Thyroid gland (tissue), 4 donors: ENCODE measurements at regions not wholly inside any gene's neighbourhood (a gene's known extent, or its start where the extent isn't known, plus 50 kb on each side); places are given as distances from the start of the nearest gene placed in this dataset.

Source experiments
- DNase-seq, 2 donors: peaks; one replicate each; pipeline ENCODE4 v3.0.0-alpha.2; 2019
- H3K27ac ChIP-seq, 3 donors: fragments of 200-600 bp; sonication (generic); 1 replicate in 2 of 3; 2 replicates in 1 of 3; pipeline ENCODE4 v1.5.1; 2016 to 2019; ENCODE audit warnings: mild to moderate bottlenecking in 1 of 3, moderate library complexity in 1 of 3
- H3K27me3 ChIP-seq: fragments of 200-600 bp; sonication (generic); one replicate; pipeline ENCODE4 v1.5.1; 2019
- H3K36me3 ChIP-seq, 2 donors: fragments of 200-600 bp; sonication (generic); one replicate each; pipeline ENCODE4 v1.5.1; 2016 to 2019
- H3K4me1 ChIP-seq, 2 donors: fragments of 200-600 bp; sonication (generic); one replicate each; pipeline ENCODE4 v1.5.1; 2017 to 2019
- H3K4me3 ChIP-seq, 3 donors: fragments of 200-600 bp; sonication (generic); replicated peaks in 1 of 3; 1 replicate in 2 of 3; 2 replicates in 1 of 3; pipeline ENCODE4 v1.5.1; 2016; ENCODE audit warnings: mild to moderate bottlenecking in 1 of 3
- H3K9me3 ChIP-seq: fragments of 200-600 bp; sonication (generic); one replicate; pipeline ENCODE4 v1.5.1; 2017
- POLR2A ChIP-seq, 2 donors: fragments of 450-650 bp; IDR thresholded peaks; one replicate each; pipeline ENCODE4 v1.6.1; 2017; ENCODE audit warnings: antibody characterized with exemption in 2 of 2, mild to moderate bottlenecking in 2 of 2, moderate library complexity in 1 of 2
- WGBS, 2 donors: methylation state at CpG; one replicate each; pipeline ENCODE4 v1.1.5; 2017; 5-methylcytosine and 5-hydroxymethylcytosine counted together
- intact Hi-C: fragments of 100-400 bp; cut with DNase I; formaldehyde crosslinking; loops from one replicate; pipeline ENCODE4 v1.15.1; 2023
- TF ChIP-seq, protein P1 (sequence below), 6 experiments: fragments of 200-600 bp in 3 of 6; fragments of 450-650 bp in 3 of 6; sonication (generic) in 3 of 6; IDR thresholded peaks; one replicate each; pipeline ENCODE4 v1.5.1; 2016 to 2019; ENCODE audit warnings: antibody characterized with exemption in 6 of 6, mild to moderate bottlenecking in 2 of 6, inconsistent platforms in 1 of 6, moderate library complexity in 1 of 6

DNA sequence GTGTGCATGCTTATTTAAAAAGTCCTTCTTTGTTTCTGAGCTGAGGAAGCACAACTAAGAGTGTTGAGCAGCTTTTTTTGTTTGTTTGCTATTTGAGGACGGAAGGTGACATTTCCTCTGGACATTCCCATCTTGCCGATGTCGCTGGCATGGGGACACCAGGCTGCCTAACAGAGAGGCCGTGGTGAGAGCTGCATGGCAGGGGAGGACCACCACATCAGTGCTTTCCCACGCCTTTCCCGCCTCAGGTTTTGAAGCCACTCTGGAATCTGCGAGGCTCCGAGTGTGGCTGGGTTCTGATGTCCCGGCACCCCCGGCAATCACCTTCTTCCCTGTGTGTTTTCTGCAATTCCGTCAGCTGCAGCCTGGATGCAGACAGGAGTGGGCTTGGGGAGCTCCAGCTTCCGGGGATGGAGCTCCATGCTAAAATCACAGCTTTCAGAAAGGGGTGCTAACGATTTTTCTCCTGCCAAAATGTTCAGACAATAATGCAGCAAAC, 259.8 kb upstream of the IRX4 start:
- no peak for DNase-seq
- 63 to 73% methylated on average over 13 of the region's 13 CpGs for WGBS, 2 donors
- TF ChIP-seq, protein P1, sequence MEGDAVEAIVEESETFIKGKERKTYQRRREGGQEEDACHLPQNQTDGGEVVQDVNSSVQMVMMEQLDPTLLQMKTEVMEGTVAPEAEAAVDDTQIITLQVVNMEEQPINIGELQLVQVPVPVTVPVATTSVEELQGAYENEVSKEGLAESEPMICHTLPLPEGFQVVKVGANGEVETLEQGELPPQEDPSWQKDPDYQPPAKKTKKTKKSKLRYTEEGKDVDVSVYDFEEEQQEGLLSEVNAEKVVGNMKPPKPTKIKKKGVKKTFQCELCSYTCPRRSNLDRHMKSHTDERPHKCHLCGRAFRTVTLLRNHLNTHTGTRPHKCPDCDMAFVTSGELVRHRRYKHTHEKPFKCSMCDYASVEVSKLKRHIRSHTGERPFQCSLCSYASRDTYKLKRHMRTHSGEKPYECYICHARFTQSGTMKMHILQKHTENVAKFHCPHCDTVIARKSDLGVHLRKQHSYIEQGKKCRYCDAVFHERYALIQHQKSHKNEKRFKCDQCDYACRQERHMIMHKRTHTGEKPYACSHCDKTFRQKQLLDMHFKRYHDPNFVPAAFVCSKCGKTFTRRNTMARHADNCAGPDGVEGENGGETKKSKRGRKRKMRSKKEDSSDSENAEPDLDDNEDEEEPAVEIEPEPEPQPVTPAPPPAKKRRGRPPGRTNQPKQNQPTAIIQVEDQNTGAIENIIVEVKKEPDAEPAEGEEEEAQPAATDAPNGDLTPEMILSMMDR (IDR thresholded peaks at IDR 0.05), result no peak
- TF ChIP-seq POLR2A (IDR thresholded peaks at IDR 0.05), result no peak
- intact Hi-C loops, result no loop called here
- Histone ChIP-seq H3K36me3 (no peaks in the 10 kb centered on the region), H3K27ac (no peak overlapping the region), H3K4me1 (no peaks in the 10 kb centered on the region), H3K27me3 (no peaks in the 10 kb centered on the region), H3K4me3 (no peak overlapping the region), H3K9me3 (no peaks in the 10 kb centered on the region)

DNA sequence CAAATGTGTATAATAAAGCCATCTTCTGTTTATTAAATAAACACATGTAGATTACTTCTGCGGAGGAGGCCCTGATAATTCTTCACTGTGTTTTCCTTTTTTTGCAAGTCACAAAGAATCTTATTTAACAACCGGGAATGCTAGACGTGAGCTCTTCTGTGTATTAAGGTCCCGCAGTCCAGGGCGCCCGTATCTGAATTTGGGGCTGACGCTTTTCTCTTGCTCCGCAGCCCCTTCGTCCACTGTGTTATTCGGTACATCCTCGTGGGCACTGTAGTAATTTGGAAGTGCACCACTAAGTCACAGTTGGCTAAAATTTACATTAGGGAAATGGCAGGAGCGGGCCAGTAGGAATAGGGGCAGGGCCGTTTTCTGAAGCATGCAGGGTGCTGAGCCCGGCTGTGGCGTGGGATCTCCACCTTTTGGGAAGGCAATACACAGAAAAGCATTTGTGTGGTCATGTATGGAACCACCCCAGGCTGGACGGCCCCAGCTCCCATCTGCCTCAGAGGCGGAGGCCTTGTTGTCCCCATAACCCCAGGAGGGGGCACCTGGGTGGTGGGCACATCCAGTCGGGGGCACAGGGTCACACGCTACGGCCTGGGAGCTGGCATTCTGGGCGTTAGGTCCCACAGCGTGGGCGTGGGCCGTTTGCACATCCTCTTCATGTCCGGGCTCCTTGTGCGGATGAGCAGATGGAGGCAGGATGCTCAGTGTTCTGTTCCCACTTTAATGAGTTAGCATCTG, 258.7 kb upstream of the IRX4 start:
- Histone ChIP-seq H3K9me3 (no peaks in the 10 kb centered on the region), H3K27ac (no peak overlapping the region), H3K4me1 (no peaks in the 10 kb centered on the region), H3K36me3 (no peaks in the 10 kb centered on the region), H3K4me3 (no peak overlapping the region), H3K27me3 (no peaks in the 10 kb centered on the region)
- intact Hi-C loops, result no loop called here
- no peak for TF ChIP-seq POLR2A (IDR thresholded peaks at IDR 0.05)
- TF ChIP-seq, protein P1 (IDR thresholded peaks at IDR 0.05), result no peak
- 83 to 86% methylated on average over 19 to 26 of the region's 26 CpGs for WGBS, 2 donors
- no peak for DNase-seq

DNA sequence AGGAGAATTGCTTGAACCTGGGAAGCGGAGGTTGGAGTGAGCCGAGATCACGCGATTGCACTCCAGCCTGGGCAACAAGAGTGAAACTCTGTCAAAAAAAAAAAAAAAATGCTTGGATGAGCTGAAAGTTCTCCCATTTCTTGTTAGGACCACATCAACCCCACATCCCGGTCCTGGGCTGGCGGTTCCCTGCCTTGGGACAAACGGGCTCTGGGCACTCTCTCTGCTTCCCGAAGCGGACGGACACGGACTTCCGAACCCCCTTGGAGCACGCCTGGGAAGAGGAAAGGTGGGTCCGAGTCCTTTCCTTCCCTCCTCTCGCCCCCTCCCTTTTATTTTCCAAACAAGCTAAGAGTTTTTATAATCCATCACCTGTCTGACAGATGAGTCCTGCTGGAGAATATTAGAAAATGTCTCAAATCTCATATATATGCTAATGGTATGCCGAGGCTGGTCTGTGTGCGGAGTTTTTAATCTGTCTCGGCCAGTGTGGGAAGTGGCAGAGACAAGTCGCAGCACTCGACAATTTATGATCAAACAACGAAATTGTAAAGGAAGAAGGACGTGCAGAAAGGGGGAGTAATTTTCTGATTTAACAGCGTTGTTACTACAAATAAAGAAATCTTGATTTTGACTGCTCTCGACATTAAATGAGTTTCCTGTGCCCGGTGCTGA, 257.9 kb upstream of the IRX4 start:
- intact Hi-C loops, result no loop called here
- WGBS, 2 donors, result 83 to 84% methylated on average over 25 of the region's 25 CpGs
- H3K4me3 ChIP-seq, result no peak overlapping the region
- no peaks in the 10 kb centered on the region for H3K9me3 ChIP-seq
- no peak overlapping the region for H3K27ac ChIP-seq
- no peaks in the 10 kb centered on the region for H3K4me1 ChIP-seq
- H3K36me3 ChIP-seq, result no peaks in the 10 kb centered on the region
- no peak for DNase-seq
- H3K27me3 ChIP-seq, result no peaks in the 10 kb centered on the region
- TF ChIP-seq, protein P1 (IDR thresholded peaks at IDR 0.05), result no peak
- no peak for TF ChIP-seq POLR2A (IDR thresholded peaks at IDR 0.05)

DNA sequence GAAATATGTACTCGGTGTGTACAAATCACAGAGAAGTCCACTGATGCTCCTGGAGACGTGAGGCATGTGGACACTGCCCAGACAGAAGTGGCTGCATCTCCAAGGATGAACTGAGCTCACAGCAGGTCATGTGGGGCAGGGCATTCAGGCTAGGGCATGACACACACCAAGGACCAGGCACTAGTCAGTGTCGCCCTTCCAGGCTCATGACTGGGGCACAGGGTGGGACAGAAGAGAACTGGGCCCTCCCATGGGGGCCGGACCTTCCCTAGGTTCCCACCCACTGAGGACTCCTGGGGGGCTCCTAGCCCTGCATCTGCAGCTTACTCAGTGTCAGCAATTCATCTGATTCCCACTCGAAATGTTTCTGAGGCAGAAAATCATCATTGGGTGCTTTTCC, 256.8 kb upstream of the IRX4 start:
- no peak for TF ChIP-seq POLR2A (IDR thresholded peaks at IDR 0.05)
- TF ChIP-seq, protein P1 (IDR thresholded peaks at IDR 0.05), result no peak
- no peaks in the 10 kb centered on the region for H3K9me3 ChIP-seq
- DNase-seq, result no peak
- intact Hi-C loops, result no loop called here
- no peaks in the 10 kb centered on the region for H3K36me3 ChIP-seq
- H3K27me3 ChIP-seq, result no peaks in the 10 kb centered on the region
- H3K4me1 ChIP-seq, result no peaks in the 10 kb centered on the region
- 74 to 76% methylated on average over 4 to 5 of the region's 5 CpGs for WGBS, 2 donors
- H3K27ac ChIP-seq, result no peak overlapping the region
- no peak overlapping the region for H3K4me3 ChIP-seq

DNA sequence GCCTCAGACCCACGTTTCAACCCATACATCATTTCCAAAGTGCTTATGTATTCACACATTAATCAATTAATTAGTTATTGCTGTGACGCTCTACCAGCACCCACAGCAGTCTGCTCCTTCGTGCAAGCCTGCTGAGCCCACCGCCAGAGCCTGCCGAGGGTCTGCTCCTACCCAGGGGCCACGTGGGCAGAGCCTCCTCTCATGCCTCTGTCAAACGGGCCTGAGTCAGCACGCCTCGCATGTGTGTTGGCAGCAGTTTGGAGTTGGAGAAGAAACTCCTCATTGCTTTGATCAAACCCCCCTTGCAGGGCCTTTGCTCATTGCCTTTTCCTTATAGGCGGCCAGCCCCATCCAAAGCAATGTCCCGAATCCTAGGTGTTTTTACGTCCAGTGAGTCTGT, 256.2 kb upstream of the IRX4 start:
- 84 to 89% methylated on average over 12 of the region's 12 CpGs for WGBS, 2 donors
- Histone ChIP-seq H3K27ac (no peak overlapping the region), H3K36me3 (no peaks in the 10 kb centered on the region), H3K4me1 (no peaks in the 10 kb centered on the region), H3K9me3 (no peaks in the 10 kb centered on the region), H3K27me3 (no peaks in the 10 kb centered on the region), H3K4me3 (no peak overlapping the region)
- DNase-seq, result no peak
- intact Hi-C loops, result no loop called here
- TF ChIP-seq, protein P1 (IDR thresholded peaks at IDR 0.05), result no peak
- no peak for TF ChIP-seq POLR2A (IDR thresholded peaks at IDR 0.05)
